Left lung (tissue), 4 donors: ENCODE measurements at regions not wholly inside any gene's neighbourhood (a gene's known extent, or its start where the extent isn't known, plus 50 kb on each side); places are given as distances from the start of the nearest gene placed in this dataset.
"Not testable (repeated sequence)": the region's sequence is repeated elsewhere in the genome, so short reads cannot be mapped to it uniquely, and the experiment has no call there.

Experiments used
- ATAC-seq: fragments of 200-7000 bp; cut with Tn5 transposase; one replicate; pipeline ENCODE4 v1.9.1; 2020; ENCODE audit warnings: moderate library complexity
- DNase-seq, 4 donors: peaks; one replicate each; pipeline ENCODE4 v3.0.0-alpha.2; 2013 to 2020
- H3K27ac ChIP-seq, 2 donors: fragments of 200-600 bp; sonication (generic) in 1 of 2; one replicate each; pipeline versions ENCODE4 v1.5.0 to v1.8.0; 2020 to 2021
- H3K27me3 ChIP-seq, 2 donors: fragments of 200-600 bp; sonication (generic) in 1 of 2; one replicate each; pipeline versions ENCODE4 v1.5.0 to v1.8.0; 2020 to 2021
- H3K36me3 ChIP-seq, 2 donors: fragments of 200-600 bp; sonication (generic) in 1 of 2; one replicate each; pipeline versions ENCODE4 v1.5.0 to v1.8.0; 2020 to 2021
- H3K4me1 ChIP-seq, 2 donors: fragments of 200-600 bp; one replicate each; pipeline ENCODE4 v1.8.0; 2021
- H3K4me3 ChIP-seq, 2 donors: fragments of 200-600 bp; sonication (generic) in 1 of 2; one replicate each; pipeline versions ENCODE4 v1.5.0 to v1.8.0; 2020 to 2021; ENCODE audit warnings: mild to moderate bottlenecking in 1 of 2
- H3K9me3 ChIP-seq, 2 donors: fragments of 200-600 bp; sonication (generic) in 1 of 2; one replicate each; pipeline versions ENCODE4 v1.5.0 to v1.8.0; 2020 to 2021
- intact Hi-C, 2 donors: fragments of 100-400 bp; cut with DNase I; formaldehyde crosslinking; loops; one replicate each; pipeline versions ENCODE4 v1.11.2 to v1.14.2; 2022
- donor health status: DM: no; HTN: yes; CAD: no.
- donor health status: DM: no; HTN: no; CAD: no.

- ATAC-seq (peak; percentile 59), DNase-seq (peak in 2 of 4 donors; percentile 32 to 79)
- H3K27ac ChIP-seq, H3K9me3 ChIP-seq, intact Hi-C loops, H3K4me3 ChIP-seq, H3K27me3 ChIP-seq, H3K36me3 ChIP-seq, H3K4me1 ChIP-seq: not testable (repeated sequence)
Observed at GRCh38 chr1:149712154-149712927, 70.2 kb upstream of the FCGR1A start.

DNA sequence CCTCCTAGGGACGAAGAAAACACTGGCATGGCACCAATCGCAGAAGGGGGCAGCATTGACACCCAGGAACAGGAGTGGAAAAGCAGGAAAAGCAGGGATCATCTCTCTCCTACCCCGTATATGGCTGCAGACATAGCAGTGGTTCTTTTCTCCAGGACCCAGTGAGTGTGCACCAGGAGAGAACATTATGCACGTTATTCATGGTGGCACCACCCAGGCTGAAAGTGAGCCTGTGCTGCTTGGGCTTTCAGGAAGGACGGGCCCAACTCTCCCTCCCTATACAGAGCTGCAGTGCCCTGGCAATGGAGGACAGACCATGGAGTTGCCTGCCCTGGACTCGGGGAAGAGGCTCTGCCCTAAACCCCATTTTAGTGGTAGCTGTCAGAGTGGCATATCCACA, 69.0 kb upstream of the FCGR1A start:
- DNase-seq, H3K4me1 ChIP-seq, H3K9me3 ChIP-seq, intact Hi-C loops, H3K36me3 ChIP-seq, H3K27ac ChIP-seq, H3K27me3 ChIP-seq, ATAC-seq, H3K4me3 ChIP-seq: not testable (repeated sequence)

DNA sequence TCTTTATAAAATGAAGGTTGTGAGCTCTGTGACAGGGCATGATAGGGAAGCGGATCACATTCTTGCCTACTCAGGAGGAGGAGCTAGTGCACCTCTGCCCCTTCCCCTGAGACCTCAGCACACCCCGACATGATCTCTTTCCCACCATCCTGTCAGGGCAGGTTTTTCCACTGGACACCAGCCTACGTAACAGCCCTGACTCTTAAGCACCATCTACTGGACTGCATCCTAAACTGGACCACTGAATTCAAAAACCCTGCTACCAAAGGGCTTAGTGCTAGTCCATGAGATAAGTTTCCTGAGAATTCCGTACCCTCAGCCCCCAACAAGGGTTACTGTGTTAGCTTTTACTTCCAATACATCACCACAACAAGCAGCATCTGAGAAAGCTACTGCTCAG, 68.5 kb upstream of the FCGR1A start:
- ATAC-seq, result peak; percentile 37
- H3K4me3 ChIP-seq, H3K27ac ChIP-seq, intact Hi-C loops, DNase-seq, H3K4me1 ChIP-seq, H3K9me3 ChIP-seq, H3K36me3 ChIP-seq, H3K27me3 ChIP-seq: not testable (repeated sequence)

GRCh38 chr1:149724618-149725302, 57.7 kb upstream of the FCGR1A start:
- H3K4me1 ChIP-seq, ATAC-seq, H3K4me3 ChIP-seq, H3K36me3 ChIP-seq, DNase-seq, H3K27me3 ChIP-seq, H3K27ac ChIP-seq, H3K9me3 ChIP-seq, intact Hi-C loops: not testable (repeated sequence)

DNA sequence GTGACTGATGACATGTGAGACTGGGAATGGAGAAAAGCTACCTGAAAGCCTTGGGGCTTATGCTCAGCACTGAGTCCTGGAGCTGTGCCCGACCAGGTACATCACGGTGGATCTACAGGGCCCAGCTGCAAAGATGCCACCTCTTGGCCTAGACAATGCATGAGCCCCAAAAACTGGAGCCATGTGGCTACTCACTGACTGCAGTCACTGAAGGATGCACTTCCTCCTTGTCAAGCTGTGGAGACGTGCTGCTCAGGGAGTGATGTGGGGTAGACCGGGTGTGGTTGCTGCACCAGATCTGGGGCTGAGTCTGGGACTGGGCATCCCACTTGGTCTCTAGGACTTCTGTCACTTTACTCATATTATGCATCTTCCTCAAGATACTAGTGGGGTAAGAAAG, 55.8 kb upstream of the FCGR1A start:
- H3K36me3 ChIP-seq, H3K4me1 ChIP-seq, DNase-seq, H3K27me3 ChIP-seq, intact Hi-C loops, H3K9me3 ChIP-seq, H3K4me3 ChIP-seq, H3K27ac ChIP-seq, ATAC-seq: not testable (repeated sequence)

DNA sequence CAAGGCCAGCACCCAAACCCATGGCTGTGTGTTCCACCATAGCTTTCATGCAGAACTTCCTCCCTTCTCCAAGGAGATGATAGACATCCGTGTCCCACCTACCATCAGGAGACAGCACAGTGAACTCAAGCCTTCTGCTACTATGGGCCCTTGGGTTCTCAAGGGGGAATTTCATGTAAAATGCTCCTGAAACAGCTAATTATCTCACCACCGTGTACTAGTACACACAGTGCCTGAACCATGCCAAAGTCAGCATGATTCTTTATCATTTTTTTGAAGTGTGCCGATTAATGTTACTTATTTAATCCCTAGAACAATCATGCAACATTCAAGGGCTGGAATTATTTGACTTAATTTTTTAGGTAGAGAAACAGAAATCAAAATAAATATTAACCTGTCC, 53.9 kb upstream of the FCGR1A start:
- H3K9me3 ChIP-seq, H3K4me3 ChIP-seq, H3K4me1 ChIP-seq, ATAC-seq, DNase-seq, H3K27me3 ChIP-seq, H3K27ac ChIP-seq, intact Hi-C loops, H3K36me3 ChIP-seq: not testable (repeated sequence)
